ENCODE measurements at regions not wholly inside any gene's neighbourhood (a gene's known extent, or its start where the extent isn't known, plus 50 kb on each side); places are given as distances from the start of the nearest gene placed in this dataset.
"Not testable (repeated sequence)": the region's sequence is repeated elsewhere in the genome, so short reads cannot be mapped to it uniquely, and the experiment has no call there.

DNA sequence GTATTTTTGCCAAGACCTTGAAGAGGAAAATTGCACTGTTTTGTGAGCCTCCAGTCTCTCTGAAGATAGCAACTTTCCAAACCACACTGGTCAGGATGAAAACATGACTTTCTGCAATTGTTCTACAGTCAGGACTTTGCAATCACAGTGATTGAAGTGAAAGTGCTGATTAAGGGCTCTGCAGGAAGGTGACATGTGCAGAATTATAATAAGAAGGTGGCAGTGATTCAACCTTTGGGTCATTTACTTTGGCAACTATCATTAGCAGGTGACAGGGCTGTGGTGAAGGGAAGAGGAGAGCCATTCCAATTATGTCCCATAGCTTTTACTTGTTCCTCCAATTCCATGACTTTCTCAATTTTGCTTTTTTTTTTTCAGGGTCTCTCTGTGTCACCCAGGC is 350.0 kb upstream of the FZD8 start:
- H3K4me2 ChIP-seq (ENCODE audit: low read length) = no peak overlapping the region
- no peaks in the 10 kb centered on the region for H3K4me1 ChIP-seq
- H2AFZ ChIP-seq = no peak overlapping the region
- no peaks in the 10 kb centered on the region for H3K9me3 ChIP-seq (ENCODE audit: control insufficient read depth, low read length)
- H3K36me3 ChIP-seq (ENCODE audit: control insufficient read depth, insufficient read depth, low read length) = no peaks in the 10 kb centered on the region
- H3K27ac ChIP-seq = no peak overlapping the region
- TF ChIP-seq, protein P1, sequence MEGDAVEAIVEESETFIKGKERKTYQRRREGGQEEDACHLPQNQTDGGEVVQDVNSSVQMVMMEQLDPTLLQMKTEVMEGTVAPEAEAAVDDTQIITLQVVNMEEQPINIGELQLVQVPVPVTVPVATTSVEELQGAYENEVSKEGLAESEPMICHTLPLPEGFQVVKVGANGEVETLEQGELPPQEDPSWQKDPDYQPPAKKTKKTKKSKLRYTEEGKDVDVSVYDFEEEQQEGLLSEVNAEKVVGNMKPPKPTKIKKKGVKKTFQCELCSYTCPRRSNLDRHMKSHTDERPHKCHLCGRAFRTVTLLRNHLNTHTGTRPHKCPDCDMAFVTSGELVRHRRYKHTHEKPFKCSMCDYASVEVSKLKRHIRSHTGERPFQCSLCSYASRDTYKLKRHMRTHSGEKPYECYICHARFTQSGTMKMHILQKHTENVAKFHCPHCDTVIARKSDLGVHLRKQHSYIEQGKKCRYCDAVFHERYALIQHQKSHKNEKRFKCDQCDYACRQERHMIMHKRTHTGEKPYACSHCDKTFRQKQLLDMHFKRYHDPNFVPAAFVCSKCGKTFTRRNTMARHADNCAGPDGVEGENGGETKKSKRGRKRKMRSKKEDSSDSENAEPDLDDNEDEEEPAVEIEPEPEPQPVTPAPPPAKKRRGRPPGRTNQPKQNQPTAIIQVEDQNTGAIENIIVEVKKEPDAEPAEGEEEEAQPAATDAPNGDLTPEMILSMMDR (IDR thresholded peaks at IDR 0.05) = no peak
- H3K9ac ChIP-seq = no peak overlapping the region
- no peaks in the 10 kb centered on the region for H3K79me2 ChIP-seq
- H3K4me3 ChIP-seq (ENCODE audit: low read depth, low read length) = no peak overlapping the region
- no peaks in the 10 kb centered on the region for H3K27me3 ChIP-seq (ENCODE audit: control insufficient read depth, insufficient read depth, low read length)

DNA sequence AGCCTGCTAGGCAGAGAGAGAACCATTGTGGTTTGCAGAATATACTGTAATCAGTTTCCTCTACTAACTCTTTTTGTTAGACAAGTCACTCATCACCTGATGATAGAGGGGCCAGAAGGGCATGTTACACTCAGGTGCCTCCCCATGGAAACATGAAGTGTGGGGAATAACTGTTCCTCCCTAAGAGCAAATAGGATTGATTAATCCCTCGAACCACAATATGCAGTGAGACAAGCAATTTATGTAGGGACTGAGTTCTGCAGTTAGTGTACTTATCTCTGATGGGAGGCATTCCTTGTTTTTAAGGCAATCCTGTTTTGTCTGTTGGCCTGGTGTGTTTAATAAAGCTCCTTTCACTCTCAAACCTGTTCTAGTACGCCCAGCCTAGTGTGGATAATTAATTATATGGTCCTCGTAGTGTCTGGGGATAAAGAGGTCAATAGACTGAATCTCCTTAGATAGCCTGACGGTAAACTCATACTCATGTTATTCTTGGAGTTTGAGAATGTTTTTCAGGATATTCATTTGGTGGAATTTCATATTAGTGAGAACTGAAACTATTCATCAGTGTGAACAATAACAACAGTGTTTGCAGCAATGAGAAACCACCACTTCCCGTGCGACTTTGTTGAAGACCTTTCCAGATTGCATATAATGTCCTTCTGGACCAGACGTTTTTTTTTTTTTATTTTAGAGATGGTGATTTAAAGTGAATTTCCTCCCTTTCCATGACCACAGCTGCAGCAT is 344.8 kb upstream of the FZD8 start:
- Histone ChIP-seq H3K27ac (no peak overlapping the region), H3K36me3 (ENCODE audit: control insufficient read depth, insufficient read depth, low read length) (no peaks in the 10 kb centered on the region), H3K4me1 (no peaks in the 10 kb centered on the region), H3K9ac (no peak overlapping the region), H3K79me2 (no peaks in the 10 kb centered on the region), H2AFZ (no peak overlapping the region), H3K9me3 (ENCODE audit: control insufficient read depth, low read length) (no peaks in the 10 kb centered on the region), H3K27me3 (ENCODE audit: control insufficient read depth, insufficient read depth, low read length) (no peaks in the 10 kb centered on the region), H3K4me3 (ENCODE audit: low read depth, low read length) (no peak overlapping the region), H3K4me2 (ENCODE audit: low read length) (no peak overlapping the region)
- TF ChIP-seq, protein P1 (IDR thresholded peaks at IDR 0.05) = no peak

DNA sequence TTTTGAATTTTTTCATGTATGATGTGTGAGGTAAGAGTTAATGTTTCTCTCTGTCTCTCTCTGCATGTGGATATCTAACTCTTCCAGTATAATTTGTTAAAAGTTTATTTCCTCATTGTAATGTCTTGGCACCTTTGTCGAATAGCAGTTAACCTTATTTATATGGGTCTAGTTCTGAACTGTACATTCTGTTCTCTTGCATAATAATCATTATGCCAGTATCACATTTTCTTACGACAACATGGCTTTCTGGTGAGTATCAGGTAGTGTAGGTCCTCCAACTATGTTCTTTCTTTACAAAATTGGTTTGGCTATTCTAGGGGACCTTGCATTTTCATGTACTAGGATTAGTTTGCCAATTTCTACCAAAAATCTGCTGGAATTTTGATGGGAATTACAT is 337.0 kb upstream of the FZD8 start:
- H3K36me3 ChIP-seq (ENCODE audit: control insufficient read depth, insufficient read depth, low read length) = no peaks in the 10 kb centered on the region
- no peaks in the 10 kb centered on the region for H3K9me3 ChIP-seq (ENCODE audit: control insufficient read depth, low read length)
- H3K27me3 ChIP-seq (ENCODE audit: control insufficient read depth, insufficient read depth, low read length) = no peaks in the 10 kb centered on the region
- H2AFZ ChIP-seq = no peak overlapping the region
- H3K4me3 ChIP-seq (ENCODE audit: low read depth, low read length) = no peak overlapping the region
- no peak overlapping the region for H3K4me2 ChIP-seq (ENCODE audit: low read length)
- H3K27ac ChIP-seq = no peak overlapping the region
- H3K79me2 ChIP-seq = no peaks in the 10 kb centered on the region
- no peak overlapping the region for H3K9ac ChIP-seq
- H3K4me1 ChIP-seq = no peaks in the 10 kb centered on the region
- TF ChIP-seq, protein P1 (IDR thresholded peaks at IDR 0.05) = no peak

DNA sequence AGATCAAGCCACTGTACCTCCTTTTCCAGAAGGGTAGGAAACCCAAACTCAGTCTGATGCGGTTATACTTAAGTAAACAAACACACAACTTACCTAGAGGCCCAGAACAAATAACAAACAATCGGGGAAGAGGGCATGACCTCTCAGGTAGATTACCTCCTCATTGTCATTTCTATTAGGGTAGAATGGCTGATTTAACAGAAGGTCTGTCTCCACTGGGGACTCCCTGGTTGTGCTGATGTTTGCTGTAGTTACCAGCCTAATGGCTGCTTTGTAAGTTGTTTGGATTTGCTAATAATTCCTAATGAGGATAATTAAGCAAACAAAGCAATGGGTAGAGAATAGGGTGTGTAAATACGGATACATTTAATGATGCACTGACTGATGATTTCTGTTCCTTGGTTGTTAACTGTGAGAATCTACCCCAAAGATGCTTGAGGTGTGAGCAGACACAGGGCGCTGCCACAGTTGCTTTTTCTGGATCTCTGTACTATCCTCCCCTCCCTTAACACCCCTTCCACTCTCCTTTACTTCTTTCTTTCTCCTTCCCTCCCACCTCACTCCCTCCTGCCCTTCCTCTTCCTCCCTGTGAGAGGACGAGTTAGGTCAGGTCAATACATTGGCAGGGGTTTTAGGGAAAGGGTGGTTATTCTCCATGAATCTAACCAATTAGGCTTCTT is 332.0 kb upstream of the FZD8 start:
- not testable (repeated sequence) for H3K36me3 ChIP-seq (ENCODE audit: control insufficient read depth, insufficient read depth, low read length); H3K4me2 ChIP-seq (ENCODE audit: low read length); H3K9me3 ChIP-seq (ENCODE audit: control insufficient read depth, low read length); H3K4me3 ChIP-seq (ENCODE audit: low read depth, low read length); H3K9ac ChIP-seq; H3K27me3 ChIP-seq (ENCODE audit: control insufficient read depth, insufficient read depth, low read length); H3K79me2 ChIP-seq; H3K4me1 ChIP-seq; H3K27ac ChIP-seq; H2AFZ ChIP-seq

DNA sequence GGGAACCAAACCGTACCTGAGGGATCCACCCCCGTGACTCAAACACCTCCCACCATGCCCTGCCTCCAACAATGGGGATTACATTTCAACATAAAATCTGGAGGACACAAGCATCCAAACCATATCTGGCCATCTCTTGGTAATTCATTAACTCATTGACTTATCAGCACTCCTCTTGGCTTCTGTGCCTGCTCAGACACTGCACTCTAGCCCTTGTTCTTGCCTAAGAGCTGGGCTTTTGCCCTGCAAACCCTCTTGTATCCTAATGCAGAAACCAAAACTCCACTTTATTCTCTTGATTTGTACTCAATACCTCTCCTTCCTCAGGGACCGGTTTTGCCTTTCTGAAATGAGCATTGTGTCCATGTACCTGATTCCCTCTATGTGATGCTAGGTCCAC is 330.2 kb upstream of the FZD8 start:
- Histone ChIP-seq H3K27me3 (ENCODE audit: control insufficient read depth, insufficient read depth, low read length) (no peaks in the 10 kb centered on the region), H3K79me2 (no peaks in the 10 kb centered on the region), H3K9me3 (ENCODE audit: control insufficient read depth, low read length) (no peaks in the 10 kb centered on the region), H3K9ac (no peak overlapping the region), H3K4me2 (ENCODE audit: low read length) (no peak overlapping the region), H3K27ac (no peak overlapping the region), H3K4me3 (ENCODE audit: low read depth, low read length) (no peak overlapping the region), H3K36me3 (ENCODE audit: control insufficient read depth, insufficient read depth, low read length) (no peaks in the 10 kb centered on the region), H2AFZ (no peak overlapping the region), H3K4me1 (no peaks in the 10 kb centered on the region)
- TF ChIP-seq, protein P1 (IDR thresholded peaks at IDR 0.05) = no peak

Data from parathyroid adenoma (tissue), 2 donors.